Stimulated activated CD4-positive, alpha-beta T cell treated with anti-CD3 and anti-CD28 coated beads, Interleukin-1b, Interleukin-23, amount 100 ng/mL, for 4 hours (primary cell): ENCODE measurements at regions not wholly inside any gene's neighbourhood (a gene's known extent, or its start where the extent isn't known, plus 50 kb on each side); places are given as distances from the start of the nearest gene placed in this dataset.

Experiments used
- DNase-seq, 2 donors: peaks; one replicate each; pipeline ENCODE4 v3.0.0-alpha.2; 2020; ENCODE audit warnings: low read depth in 2 of 2

DNA sequence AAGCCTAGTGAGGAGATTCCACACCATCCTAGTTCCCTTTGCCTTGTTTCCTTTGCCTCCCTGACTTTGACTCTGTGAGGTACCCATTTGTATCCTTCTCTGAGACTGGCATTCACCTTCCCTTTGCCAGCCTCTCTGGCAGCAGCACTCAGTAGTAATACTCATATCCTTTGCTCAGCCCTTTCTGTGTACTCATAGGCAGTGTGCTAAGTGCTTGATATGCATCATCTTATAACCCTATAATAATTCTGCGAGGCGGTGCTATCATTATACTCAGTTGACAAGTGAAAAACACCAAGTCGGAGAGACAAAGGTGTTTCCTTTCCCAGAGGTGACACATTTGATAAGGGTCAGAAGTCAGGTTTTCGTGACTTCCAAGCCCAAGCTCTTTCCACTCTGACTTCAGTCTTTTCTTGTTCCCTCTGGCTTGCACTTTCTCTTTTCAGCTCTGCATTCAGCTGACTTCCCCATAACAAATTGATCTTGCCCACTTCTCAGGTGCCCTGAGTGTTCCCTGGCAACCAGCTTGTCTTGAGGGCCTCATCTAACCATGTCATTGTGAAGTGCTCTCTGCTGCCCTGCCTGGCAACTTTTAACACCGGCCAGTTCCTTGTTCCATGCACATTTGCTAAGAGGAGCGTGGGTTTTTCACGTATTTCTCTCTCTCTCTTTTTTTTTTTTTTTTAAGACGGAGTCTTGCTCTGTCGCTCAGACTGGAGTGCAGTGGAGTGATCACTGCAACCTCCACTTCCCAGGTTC, 94.5 kb upstream of the UPP2 start:
- DNase-seq = no peak

DNA sequence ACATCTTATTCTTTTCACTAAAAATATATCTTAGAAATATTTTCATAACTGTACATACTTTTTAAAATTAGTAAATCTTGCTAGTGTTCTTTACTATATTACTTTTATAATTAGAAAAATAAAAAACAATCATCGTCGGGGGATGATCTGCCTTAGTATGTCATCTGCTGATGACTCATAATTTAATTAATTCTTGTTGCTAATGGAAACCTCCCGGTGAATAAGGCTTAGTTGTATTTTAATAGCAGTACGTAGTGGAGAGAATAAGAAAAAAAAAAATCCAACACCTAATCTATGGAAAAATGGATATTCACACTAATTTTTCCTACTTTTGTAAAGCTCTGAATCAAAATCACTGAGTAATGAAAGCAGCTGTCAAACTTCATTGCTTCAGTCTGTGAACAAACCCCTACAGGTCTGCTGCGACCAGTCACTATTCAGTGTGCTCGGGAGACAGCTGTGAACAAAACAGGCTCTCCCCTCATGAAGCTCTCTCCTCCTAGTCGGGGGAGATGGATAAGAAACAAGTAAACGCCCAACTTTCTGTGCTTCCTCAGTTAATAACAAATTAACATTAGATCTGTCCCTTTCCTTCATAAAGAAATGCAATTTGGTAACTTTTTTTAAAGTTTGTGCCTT, 97.4 kb upstream of the UPP2 start:
- no peak for DNase-seq

DNA sequence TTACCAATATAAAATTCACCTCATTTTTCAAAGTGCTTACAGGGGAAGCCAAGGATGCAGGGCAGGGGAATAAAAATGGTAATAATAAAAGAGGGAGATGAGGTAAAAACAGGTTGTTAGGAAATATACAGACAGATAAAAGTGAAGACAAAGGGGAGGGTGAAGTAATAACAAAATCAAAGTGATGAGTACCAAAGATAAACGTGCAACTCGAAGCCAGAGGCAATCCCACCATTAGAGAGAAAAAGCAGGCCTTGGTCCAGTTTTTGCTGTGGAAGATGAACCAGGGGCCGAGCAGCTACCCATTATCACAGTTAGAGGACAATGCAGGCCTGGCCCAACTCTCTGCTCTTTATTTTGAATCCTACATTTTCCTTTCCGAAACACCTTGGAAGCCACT, 99.6 kb upstream of the UPP2 start:
- no peak for DNase-seq

DNA sequence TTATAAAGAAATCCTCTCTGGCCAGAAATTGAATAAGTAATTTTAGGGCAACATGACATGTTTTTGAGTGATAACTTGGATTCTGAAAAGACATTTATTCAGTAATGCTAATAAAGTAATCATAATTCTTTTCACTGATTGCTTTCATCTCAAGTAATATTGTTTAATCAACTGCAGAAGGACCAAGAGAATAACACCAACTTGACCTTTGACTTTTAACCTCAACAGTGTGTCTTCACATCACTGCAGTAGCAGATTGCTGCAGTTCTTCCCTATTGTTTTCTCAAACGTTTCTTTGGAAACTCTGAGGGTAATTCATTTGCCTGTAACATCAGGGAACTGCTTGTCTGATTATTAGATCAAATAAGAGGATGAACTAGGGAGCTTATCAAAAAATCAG, 104.9 kb upstream of the UPP2 start:
- no peak for DNase-seq

DNA sequence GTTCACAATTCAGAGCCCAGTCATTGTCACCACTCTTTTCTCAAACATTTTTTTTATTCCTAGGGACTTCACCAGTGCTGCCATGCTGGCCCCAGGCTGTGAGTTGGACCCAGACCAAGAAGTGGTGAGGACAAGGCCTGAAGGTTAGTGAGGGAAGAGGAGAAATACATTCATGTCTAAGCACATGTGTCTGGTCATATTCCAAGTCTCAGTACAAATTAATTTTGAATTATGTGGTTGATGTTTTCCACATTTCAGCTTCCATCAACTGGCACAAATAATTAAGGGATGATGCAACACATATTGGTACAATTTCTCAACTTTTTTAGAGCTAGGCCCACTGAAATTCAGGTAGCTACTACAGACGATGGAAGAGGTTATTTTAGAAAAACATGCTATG, 106.6 kb upstream of the UPP2 start:
- DNase-seq = no peak

DNA sequence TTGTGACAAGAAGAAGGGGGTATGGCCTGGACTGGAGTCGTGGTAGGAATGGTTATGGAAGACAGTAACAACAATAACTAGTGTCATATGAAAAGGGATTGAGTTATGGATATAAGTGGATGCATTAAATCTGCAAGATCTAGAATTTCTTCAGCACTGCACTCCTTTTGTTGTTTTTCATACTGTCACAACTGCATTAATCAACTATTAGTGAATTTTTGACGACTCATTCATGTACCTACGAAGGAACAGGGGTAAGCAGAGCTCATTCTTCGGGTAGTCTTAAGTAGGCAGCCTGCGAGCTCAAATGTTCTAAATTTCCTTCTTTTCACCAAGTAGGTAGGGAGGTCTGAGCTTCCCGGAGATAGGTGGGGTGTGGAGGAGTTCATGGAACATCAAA, 109.7 kb upstream of the UPP2 start:
- DNase-seq = no peak

DNA sequence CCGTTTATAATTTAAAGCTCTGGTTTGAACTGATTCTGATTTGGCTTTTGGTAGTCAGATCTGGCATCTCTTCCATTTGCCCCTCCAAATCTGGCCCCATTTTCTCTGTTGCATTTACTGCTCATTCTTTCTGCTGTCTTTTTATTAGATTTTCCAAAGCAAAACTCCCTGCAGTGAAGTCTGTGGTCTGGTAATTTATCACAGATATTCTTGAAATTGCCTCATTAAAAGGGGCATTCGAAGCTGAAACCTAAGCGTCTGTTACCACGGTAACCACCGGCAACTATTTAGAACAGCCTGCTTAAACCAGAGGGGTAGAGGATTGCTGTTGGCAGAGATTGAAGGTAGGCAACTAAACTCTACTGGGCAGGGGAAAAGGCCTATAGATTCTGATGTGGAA, 111.5 kb upstream of the UPP2 start:
- no peak for DNase-seq

DNA sequence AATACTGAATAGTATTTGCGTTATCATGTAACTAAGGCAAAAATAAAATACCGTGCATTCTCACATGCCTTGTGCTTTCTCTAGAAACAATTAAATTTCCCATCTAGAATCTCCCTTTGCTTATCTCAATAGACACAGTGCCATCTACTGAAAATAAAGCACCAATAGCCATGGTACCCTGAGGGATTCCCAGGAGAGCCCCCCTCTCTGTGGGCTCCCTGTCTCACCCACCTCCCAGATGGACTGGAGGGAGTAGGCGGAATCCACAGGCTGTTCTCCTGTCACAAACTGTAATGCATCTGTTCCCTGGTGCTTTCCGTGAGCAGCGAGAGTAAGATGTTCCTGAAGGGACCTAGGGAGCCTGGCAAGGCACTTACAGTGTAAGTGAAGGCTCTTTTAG, 112.4 kb upstream of the UPP2 start:
- no peak for DNase-seq

DNA sequence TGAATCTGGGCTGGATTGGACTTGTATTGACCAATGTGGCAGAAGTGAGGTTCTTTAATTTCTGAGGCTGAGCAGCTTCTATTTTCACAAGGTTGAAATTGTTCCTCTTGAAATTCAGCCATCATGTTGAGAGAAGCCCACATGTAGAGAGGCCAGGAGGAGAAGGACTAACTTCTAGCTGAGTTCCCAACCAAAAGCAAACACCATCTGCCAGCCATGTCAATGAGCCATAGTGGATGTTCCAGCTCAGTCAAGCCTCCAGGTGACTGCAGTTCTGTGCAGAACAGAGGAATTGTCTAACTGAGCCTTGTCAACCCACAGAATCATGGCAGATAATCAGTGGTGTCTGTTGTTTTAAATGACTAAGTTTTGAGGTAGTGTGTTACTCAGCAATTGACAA, 110.6 kb upstream of the ACVR1 start:
- no peak for DNase-seq

DNA sequence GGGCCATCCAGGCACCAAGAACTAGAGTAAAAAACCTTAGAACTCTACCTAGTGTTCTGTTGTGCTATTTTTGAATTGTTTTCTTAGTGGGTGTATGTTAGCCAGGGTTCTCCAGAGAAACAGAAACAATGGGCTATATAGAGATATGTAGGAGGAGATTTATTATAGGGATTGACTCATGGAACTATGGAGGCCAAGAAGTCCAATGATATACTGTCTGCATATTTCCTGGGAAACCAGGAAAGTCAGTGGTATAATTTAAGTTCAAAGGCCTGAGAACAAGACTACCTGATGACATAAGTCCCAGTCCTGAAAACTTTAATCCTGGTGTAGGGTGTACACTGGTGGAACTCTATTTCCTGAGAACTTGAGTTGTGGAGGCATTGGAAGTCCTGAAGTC, 108.7 kb upstream of the ACVR1 start:
- DNase-seq = no peak

DNA sequence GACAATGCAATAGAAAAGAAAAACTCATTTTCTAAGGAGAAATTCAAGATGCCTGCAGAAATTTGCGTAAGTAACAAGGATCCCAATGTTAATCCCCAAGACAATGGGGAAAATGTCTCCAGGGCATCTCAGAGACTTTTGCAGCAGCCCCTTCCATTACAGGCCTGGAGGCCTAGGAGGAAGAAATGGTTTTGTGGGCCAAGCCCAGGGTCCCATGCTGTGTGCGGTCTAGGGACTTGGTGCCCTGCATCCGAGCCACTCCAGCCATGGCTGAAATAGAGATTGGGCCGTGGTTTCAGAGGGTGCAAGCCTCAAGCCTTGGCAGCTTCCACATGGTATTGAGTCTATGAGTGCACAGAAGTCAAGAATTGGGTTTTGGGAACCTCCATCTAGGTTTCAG, 103.9 kb upstream of the ACVR1 start:
- no peak for DNase-seq

DNA sequence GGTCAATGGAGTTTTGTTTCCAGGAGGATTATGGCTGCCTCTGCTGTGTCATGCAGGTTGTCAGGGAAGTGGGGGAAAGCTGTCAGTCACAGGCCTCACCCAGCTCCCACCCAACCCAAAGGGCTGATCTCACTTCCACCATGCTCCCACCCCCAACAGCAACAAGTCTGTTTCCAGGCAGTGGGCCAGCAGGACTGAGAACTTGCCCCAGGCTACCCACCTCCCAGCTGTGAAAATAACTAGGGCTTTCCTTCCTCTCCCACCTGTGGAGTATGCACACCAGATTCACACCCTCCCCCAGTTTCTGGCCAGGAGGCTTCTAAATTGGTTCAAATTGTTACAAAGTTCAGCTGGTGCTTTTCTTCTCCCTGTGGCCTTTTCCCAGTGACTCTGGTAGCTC, 95.6 kb upstream of the ACVR1 start:
- no peak for DNase-seq

DNA sequence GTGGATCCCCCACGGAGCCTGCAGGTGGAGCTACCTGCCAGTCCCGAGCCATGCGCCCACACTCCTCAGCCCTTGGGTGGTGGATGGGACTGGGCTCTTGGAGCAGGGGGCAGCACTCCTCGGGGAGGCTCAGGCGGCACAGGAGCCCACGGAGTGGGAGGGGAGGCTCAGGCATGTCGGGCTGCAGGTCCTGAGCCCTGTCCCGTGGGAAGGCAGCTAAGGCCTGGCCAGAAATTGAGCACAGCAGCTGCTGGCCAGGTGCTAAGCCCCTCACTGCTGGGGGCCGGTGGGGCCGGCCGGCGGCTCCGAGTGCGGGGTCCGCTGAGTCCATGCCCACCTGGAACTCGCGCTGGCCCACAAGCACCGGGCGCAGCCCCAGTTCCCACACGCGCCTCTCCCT, 91.7 kb upstream of the ACVR1 start:
- no peak for DNase-seq

DNA sequence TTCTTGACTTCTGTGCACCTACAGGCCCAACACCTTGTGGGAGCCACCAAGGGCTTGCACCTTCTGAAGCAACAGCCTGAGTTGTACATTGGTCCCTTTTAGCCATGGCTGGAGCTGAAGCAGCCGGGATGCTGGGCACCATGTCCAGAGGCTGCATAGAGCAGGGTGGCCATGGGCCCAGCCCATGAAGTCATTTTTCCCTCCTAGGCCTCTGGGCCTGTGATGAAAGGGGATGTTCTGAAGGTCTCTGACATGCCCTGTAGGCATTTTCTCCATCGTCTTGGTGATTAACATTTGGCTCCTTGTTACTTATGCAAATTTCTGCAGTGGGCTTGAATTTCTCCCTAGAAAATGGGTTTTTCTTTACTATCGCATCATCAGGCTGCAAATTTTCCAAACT, 83.1 kb upstream of the ACVR1 start:
- DNase-seq = no peak

DNA sequence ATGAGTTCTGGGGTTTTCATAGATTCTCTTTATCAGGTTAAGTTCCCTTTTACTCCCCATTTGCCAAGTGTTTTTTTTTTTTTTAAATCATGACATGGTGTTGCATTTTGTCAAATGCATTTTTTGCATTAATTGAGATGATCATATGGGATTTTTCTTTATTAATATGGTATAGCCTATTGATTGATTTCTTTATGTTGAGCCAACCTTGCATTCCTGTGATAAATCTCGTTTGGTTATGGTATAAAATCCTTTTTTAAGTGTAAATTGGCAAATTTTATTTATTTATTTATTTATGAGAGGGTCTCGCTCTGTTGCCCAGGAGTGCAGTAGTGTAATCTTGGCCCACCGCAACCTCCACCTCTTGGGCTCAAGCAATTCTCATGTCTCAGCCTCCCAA, 81.5 kb upstream of the ACVR1 start:
- DNase-seq = no peak

DNA sequence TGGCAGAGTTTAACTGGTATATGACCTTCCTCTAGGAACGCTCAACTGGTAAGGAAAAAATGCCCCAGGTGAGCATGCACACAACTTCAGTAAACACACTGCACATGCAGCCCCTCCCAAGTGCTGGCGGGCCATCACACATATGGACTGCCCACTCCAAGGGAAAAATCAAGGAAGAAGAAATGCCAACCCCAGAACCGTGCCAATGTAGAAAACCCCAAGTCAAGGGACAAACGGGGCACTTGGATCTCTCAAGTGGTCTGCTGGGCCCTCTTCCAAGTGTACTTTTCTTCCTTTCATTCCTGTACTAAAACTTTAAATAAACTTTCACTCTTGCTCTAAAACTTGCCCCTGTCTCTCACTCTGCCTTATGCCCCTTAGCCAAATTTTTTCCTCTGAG, 76.4 kb upstream of the ACVR1 start:
- no peak for DNase-seq

DNA sequence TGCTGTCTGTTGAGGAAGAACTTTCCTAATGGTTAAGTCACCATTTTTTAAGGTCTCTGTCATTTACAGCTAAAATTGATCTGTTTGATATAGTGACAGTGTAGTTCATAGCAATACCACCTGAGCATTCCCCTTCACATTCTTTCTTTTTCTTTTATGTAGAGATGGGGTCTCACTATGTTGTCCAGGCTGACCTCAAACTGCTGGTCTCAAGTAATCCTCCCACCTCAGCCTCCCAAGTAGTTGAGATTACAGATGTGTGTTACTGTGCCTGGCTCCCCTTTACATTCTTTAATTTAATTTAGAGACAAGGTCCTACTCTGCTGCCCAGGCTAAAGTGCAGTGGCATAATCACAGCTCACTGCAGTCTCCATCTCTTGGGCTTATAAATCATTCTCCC, 72.7 kb upstream of the ACVR1 start:
- DNase-seq = no peak

DNA sequence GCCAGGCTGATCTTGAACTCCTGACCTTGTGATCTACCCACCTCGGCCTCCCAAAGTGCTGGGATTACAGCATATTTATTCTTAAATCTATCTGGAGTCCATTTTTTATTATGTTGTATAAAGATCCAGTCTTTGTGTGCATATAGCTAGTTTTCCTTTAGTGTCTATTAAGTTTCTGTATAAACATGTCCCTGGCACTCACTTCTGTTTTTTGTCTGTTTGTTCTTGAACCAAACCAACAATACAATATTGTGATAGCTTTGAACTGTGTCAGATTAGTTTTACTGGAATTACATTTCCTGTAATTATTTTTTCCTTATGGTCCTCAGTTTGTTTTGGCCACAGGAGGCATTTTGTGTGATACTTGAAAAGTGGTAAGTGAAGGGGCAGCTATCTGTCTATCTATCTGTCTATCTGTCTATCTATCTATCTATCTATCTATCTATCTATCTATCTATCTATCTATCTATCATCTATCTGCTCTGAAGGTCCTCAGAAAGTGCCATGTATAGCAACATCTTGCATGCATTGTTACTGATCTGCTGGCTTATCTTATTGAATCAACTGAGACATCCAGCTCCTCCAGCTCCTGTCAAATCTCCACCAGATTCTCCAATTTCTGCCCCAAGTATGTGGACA, 70.9 kb upstream of the ACVR1 start:
- DNase-seq = no peak

DNA sequence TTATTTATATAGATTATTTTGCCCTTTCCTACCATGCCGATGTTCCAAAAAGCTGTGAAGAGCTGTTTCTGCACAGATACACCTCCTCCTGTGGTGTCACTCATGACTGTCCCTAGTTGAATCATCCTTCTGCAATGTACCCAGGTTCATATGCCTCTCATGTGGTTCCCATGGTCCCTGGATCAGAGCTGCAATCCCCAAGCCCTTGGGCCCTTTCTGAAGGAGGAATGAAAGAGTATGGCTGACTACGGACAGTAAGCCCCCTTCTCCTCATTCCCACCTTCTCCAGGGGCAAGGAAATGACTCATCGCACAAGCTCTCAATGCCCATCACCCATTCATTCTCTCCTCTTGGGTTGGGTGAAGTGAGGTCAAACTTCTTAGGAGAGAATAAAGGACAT, 63.9 kb upstream of the ACVR1 start:
- DNase-seq = no peak

DNA sequence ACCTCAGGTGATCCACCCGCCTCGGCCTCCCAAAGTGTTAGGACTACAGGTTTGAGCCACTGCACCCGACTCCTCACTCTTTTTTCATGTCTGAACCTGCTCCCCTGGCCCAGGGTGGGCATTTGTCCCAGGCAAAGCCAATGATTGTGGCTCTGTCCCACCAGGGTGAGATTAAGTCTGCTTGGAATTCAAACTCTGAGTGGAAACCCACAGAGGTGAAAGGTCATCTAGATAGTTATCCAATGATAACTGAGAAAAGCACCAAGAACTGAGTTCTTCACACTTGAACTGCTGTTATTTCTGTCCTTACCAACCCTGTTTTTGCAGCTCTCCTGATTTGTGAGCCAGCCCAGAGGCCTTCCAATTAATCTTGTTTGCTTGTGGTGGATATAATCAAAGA, 62.4 kb upstream of the ACVR1 start:
- DNase-seq = no peak

DNA sequence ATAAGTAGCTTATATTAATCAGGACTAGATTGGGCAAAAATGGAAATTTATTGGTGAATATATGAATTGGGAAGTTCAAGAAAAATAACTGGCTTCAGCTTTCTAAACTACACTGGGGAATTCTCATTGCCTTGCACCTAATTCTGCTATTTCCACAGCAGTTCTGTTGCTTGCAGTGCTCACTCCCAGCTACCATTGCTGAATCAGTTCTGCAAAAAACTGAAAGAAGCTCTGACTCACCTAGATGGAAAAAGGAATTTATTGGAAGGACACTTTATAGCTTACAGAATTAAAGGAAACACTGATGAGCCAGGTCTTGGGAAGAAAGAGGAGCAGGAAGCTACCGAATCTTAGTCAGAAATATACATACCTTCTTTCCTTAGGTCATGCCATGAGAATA, 60.3 kb upstream of the ACVR1 start:
- DNase-seq = no peak

DNA sequence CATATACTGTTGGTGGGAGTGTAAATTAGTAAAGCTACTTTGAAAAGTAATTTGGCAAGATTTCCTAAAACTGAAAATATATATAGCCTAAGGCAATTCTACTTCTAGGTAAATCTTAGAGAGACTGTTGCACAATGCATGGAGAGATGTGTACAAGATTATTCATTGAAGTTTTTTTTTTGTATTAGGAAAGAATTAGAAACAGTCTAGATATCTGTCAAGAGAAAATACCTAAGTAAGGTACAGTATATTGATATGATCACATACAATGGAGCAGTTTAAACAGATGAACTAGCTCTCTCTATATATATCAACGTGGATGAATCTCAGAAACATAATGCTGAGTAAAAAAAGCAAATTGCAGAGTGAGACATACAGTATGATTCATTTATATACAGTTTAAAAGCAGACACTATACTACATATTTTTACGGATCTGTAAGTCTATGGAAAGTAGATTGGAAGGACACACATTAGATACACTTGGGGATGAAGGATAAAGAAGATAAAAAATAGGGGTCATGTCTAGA, 59.3 kb upstream of the ACVR1 start:
- no peak for DNase-seq

DNA sequence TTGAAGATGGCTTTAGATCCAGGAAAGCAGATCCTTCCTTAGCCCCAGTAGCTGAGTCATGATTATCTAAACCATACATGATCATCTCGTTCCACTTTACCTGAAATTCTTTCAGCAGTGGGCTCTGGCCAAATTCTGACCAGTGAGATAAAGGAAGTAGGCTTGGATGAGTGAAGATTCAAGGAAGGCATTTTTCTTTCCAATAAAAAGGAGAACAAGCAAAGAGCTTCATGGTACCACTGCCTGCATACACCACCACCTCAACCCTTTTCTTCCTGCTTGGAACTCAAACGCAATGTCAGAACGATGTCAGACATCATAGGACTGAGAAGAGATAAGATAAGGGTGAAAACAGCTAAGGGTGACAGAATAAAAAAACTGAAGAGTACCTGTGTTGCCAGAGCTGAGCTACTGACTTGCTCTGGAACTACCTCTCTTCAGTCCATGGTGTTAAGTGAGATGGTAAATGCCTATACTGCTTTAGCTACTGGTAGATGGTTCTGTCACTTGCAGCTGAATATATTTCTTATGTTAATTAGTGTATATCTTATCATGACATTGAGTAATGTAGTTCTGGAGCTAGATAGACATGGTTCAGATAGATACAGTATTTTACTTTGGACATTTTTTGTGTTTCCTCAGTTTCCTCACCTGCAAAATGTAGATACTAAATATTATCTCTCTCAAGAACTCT, 58.7 kb upstream of the ACVR1 start:
- DNase-seq = no peak
